T-helper 1 cell treated with Interleukin-12 subunit alpha and Interleukin-12 subunit beta and Interleukin-4 antibody, amounts not matched to agents 30 ng/mL and 1 ng/mL, for 36 hours (primary cell): ENCODE measurements at regions not wholly inside any gene's neighbourhood (a gene's known extent, or its start where the extent isn't known, plus 50 kb on each side); places are given as distances from the start of the nearest gene placed in this dataset.

Experiments
- intact Hi-C: fragments of 100-400 bp; cut with micrococcal nuclease; formaldehyde crosslinking; loops from one replicate; pipeline ENCODE4 v1.15.1; 2024

DNA sequence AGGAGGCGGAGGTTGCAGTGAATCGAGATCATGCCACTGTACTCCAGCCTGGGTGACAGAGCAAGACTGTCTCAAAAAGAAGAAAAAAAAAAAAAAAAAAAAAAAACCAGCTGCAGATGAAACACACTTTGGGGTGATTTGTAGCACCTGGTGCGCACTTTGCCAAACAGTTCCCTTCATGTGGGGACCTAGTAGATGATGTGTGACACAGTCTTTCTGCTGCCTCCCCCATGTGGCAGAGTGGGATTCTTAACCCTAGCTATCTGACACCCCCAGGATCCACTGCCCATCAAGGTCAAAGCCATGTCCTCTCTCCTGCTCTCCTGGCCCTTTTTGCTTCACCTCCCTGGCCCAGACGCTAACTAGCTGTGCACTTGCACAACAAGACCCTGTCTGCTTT, 52.1 kb upstream of the PDZD8 start:
- intact Hi-C loops, result no loop called here

DNA sequence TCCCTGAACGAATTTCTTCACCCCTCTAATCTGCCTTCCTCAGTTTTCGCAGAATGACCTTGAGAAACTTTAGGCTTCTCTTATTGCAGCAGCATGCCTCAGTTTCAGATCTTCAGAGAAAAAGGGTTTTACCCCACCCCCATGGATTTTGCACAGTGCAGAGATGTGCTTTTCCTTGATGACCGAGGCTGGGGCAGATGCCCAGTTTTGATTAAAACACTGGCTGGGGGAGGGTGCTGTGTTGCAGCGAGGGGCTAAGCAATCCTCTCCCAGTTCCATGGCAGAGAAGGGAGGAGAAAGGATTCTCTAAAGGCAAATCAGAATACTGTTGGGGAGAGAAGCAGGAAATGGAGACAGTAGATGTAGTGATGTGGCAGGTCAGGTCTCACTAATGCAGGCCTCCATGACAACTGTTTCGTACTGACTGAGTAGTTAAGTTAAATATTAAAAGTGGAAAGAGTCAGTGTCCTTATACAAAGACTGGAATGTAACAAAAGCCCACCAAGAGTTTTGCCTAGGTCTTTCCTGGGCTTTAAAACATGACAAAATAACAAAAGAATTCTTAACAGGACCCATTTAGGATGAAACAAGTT, 50.8 kb upstream of the PDZD8 start:
- intact Hi-C loops, result no loop called here

DNA sequence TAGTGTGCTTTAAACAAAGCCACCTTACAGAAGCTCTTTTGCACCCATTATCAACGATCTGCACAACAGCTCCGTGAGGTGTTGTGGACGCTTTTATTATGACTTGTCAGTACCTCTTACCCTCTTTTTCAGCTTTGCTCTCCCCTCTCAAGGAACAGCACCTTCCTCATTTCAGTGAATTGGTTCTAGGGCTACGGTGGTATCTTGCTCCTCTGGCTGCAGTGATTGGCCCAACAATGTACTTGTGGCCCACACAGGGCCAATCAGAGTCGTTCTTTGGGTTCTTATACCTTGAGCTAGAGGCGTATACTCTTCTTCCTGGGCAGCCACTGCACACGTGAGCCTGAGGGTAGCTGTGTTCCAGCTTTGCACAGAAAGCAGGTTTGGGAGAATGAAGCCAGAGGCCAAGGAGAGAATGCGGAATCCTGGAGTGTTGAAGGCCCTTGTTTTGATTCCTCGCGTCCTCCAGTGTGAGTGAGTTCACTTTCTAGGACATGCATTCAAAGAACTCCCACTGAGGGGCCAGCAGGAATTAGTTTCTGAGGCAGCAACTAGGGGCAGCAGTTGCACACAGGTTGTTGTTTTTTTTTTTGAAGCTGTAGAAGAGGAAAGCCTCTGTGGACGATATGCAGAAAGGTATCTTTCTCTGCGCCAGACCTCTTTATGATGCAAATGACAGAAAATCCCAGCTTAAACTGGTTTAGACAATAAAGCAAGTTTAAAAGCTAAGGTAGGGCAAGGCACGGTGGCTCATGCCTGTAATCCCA, 49.8 kb upstream of the PDZD8 start:
- intact Hi-C loops, result no loop called here
